A172 (cell line): ENCODE measurements at regions not wholly inside any gene's neighbourhood (a gene's known extent, or its start where the extent isn't known, plus 50 kb on each side); places are given as distances from the start of the nearest gene placed in this dataset.

Experiments used
- DNase-seq: peaks from one replicate; pipeline ENCODE4 v3.0.0-alpha.2; 2015; ENCODE audit warnings: low spot score

DNA sequence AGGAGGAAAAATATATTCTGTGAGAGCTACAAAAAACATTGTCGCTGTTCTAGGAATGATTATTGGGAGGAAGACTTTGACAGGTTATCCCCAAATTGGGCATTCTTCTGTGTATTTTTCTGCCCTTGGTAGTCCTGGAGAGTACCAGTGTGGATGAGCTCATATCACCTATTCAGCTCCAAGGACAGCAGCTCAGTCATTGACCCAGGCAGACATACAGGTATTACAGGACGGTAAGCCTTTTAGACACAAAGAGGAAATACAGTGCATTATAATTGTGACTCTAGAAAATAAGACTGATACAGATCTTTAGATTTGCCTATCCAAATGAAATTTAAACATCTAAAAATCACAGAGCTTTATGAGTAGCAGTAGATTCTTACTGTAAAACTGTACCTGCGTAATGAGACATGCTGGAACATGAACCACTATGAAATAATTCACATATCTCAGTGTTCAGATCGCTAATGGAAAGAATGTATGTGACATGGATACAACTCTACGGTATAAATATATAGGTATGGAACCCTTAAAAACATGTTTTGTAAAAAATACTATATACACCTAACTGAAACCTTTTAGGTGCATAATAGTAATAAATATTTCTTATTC, 56.0 kb downstream of the PLK2 start:
- DNase-seq = no peak

GRCh38 chr5:58401701-58402100, 58.2 kb downstream of the PLK2 start:
- DNase-seq = no peak

- DNase-seq = no peak
Measured at GRCh38 chr5:58400737-58401136, 59.1 kb downstream of the PLK2 start.

DNA sequence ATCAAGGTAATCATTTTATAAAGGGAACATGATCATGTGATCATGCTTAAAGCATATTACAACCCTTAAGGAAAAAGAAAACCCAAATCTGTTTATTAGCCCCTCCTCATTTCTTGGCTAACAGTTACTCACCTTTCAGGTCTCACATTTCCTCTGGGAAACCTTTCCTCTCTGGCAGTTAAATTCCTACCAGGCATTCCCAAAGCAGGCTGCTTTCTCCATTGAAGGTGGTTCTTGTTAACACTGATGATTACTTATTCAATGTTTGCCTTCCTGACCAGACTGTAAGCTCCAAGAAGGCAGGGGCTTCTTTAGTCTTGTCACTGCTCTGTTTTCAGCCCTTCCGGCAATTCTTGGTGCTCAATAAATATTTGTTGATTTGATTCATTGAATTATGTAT, 59.9 kb downstream of the PLK2 start:
- no peak for DNase-seq

DNA sequence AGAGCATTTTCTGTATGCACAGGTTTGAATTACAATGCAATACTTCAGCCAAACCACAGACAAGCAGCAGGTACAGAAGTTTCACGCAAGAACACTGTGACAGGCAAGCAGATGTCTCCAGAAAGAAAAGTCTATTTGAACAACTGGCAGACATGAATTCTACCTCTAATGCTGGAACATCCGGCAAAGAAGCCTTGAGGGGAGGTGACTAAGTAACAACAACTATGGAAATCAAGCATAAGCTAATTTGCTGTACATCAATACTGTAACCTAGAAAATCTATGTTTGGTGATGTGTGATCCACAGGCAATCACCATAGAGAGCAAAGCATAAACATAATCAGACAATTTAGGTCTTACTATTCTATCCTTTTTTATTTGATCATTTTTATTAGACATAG, 65.5 kb downstream of the PLK2 start:
- no peak for DNase-seq

GRCh38 chr5:58393716-58394115, 66.2 kb downstream of the PLK2 start:
- DNase-seq = no peak

DNA sequence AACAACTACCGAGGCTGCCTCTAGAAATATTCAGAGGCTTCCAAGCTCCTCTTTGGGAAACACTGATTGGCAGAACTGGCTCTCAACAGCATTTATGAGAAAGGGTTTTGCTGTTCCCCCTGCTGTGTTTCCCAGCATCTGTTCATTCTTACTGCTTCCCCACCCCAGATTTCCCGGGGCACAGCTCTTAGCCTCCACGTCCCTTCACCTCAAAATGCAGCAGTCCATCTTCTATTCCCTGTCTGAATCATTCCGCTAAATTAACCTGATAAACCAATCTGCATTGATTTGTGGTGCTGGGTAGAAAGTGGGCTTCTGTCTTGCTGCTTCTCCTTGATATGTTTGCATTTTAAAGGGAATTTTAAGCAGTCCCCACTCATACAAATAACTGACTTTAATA, 67.4 kb downstream of the PLK2 start:
- DNase-seq = no peak

DNA sequence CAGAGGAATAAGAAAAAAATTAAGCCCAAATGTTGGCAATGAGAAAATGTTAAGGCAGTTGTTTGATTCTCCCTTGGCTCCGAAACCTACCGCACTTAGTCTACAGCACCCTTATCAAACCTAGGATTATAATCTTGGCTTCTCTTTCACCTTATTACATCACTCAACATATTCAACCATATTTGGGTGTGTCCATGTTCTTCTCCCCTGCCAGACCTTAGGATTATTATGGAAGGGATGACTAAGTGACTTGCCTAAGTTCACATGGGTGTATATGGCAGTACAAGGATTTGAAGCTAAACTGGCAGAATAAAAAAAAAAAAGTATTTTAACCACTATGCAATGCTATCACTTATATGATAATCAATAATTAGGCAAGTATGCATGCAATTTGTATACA, 76.4 kb downstream of the PLK2 start:
- no peak for DNase-seq

DNA sequence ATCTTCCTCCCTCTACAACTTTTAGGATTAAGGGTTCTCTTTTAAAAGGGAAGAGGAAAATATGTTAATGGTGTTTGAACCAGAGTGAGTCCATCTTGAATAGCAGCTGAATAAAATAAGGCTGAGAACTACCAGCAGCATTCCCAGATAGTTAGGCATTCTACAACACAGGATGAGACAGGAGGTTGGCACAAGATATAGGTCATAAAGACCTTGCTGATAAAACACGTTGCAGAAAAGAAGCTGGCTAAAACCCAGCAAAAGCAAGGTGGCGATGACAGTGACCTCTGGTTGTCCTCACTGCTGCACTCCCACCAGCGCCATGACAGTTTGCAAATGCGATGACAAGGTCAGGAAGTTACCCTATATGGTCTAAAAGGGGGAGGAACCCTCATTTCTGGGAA, 77.8 kb downstream of the PLK2 start:
- DNase-seq = no peak

DNA sequence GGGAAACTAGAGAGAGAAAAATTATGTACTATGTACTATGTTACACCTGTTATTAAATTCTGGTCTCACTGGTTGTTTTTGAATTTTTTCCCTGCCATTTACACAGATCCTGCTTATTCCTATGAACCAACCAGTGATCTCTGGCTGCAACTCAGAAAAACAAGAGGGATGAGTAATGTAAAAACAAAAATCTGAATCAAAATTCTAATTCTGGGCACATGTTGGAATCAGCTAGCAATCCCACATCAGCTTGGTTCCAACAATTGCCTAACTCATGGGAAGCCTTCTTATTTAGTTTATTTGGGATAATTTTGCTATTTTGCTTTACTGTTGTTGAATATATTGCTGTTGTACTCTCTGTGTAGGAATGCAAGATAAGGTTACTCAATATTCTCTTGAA, 78.3 kb downstream of the PLK2 start:
- no peak for DNase-seq

DNA sequence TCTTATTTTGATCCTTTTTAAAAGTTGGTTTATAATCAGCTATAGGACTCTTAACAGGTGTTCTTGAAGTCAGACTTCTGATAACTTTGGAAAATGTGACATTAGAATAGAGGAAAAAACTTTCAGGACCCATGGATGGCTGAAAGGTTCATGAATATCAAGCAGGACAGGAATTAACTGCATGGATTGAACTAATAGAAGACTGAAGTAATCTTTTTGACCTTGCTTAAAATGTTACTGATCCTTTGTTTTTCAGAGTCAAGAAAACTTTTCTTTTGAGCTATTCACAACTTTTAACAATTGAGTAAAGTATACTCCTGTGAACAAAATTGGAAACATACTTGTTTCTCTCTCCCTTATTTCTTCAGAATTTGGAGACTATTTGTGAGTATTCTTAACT, 79.2 kb downstream of the PLK2 start:
- no peak for DNase-seq

DNA sequence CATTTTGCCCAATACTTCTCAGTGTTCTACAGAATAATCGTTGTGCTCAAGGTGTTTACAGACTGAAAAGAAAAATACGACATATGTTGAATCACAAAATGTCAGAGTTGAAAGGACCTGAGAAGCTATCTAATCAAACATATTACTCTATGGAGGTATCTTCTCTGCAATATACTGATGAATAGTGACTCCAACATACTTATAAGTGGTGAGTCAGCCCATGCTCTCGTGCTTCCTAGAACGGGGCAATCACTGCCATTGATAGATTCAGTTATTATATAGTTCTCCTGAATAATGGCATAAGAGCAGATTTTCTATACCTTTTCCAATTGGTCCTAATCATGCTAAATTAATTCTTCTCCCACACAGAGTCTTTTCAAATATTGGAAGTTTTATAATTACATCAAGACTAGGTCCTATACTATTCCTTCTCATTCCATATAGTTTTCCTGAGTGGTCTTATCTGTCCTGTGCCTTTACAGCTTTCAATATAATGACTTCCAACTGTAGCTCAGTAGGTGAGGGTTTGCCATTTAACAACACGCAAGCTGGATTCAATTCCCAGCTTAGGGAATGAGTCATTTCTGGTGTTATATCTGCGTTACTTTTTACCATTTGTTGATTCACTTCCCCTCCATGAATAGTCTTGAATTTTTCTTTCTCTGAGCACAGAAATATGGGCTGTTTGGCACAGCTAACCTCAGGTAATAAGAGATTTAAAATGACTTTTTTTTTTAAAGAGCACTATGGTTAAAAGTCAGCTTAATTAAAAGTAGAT, 81.1 kb downstream of the PLK2 start:
- no peak for DNase-seq

DNA sequence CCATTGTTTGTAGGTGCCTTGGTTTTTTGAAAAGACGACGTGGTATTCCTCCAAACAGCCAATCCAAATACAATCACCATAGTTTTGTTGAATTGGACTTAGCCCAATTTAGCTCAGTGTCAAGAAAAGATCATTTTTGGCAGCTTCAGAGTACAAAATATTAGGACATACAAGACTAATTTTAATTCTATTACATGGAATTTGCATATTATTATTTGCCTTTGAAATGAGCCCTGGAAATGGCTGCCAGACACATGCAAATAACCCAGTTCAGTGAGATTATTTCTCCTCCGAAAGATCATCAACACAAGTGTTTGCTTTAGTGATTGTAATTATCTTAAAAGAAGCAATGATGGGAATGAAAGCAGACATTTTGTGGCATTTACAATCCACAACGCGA, 89.3 kb downstream of the PLK2 start:
- DNase-seq = no peak

DNA sequence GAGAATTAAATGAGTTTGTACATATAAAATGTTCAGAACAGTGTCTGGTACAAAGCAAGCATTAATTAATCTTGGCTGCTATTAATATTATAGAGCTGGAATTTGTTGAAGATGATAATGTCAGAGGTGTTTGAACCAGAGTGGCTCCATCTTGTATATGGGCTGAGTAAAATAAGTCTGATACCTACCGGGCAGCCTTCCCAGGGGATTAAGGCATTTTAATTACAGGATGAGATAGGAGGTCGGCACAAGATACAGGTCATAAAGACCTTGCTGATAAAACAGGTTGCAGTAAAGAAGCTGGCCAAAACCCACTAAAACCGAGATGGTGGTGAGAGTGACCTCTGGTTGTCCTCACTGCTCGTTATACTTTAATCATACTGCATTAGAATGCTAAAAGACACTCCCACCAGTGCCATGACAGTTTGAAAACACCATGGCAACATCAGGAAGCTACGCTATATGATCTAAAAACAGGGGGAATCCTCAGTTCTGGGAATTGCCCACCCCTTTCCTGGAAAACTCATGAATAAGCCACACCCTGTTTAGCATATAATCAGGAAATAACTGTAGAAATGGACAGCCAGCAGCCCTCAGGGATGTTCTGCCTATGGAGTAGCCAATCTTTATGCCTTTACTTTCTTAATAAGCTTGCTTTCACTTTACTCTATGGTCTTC, 90.2 kb downstream of the PLK2 start:
- DNase-seq = no peak

GRCh38 chr5:58366461-58366860, 93.4 kb downstream of the PLK2 start:
- DNase-seq = no peak

DNA sequence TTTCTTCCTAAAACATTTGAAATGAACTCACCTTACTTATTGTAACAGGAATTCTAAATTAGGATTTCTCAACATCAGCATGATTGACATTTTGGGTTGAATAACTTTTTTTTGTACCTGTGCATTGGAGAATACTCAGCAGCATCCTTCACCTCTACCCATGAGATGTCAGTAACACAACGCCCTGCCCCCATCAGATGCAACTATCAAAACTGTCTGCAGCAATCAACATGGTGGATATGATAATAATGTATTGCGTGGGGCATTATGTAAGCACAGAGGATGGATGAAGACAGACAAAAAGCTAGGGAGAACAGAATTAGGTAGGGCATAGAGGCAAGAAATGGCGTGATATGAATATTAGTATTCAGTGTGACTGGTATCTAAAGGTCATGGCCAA, 94.1 kb downstream of the PLK2 start:
- no peak for DNase-seq

- no peak for DNase-seq
Measured at GRCh38 chr5:58363461-58364249, 96.2 kb downstream of the PLK2 start.

DNA sequence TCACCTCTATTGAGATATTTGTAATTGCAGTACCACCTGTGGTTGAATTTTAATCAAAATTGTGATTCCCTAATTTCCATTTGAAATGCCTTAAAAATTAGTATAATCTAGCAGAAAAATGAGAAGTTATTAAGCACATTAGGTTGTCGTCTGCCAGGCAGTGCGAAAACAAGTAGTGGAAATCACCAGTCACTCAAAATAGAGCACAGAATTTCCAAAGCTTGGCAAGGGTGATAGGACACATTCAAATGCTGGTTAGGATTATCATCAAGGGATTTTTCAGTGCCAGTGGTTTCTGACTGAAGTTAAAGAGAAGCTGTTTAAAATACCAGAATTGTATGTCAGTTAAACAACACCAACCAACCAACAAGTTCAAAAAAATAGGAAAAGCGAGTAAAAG, 97.8 kb downstream of the PLK2 start:
- no peak for DNase-seq

GRCh38 chr5:58360794-58361193, 99.1 kb downstream of the PLK2 start:
- DNase-seq = no peak

- no peak for DNase-seq
Measured at GRCh38 chr5:58359981-58360380, 99.9 kb downstream of the PLK2 start.

GRCh38 chr5:58358501-58359178, 101.2 kb downstream of the PLK2 start:
- no peak for DNase-seq
